Activated CD4-positive, alpha-beta memory T cell treated with anti-CD3 and anti-CD28 coated beads for 36 hours (primary cell): ENCODE measurements at regions not wholly inside any gene's neighbourhood (a gene's known extent, or its start where the extent isn't known, plus 50 kb on each side); places are given as distances from the start of the nearest gene placed in this dataset.
"Not testable (repeated sequence)": the region's sequence is repeated elsewhere in the genome, so short reads cannot be mapped to it uniquely, and the experiment has no call there.

ENCODE experiments used
- CTCF ChIA-PET: fragments of 350-600 bp; sonication (Branson Sonifier 250); formaldehyde crosslinking; loops from one replicate; lab custom pipeline; 2021; ENCODE audit warnings: antibody characterized with exemption, inconsistent platforms; lab: Charles Lee
- POLR2A ChIA-PET: fragments of 350-600 bp; sonication (Branson Sonifier 250); formaldehyde crosslinking; loops from one replicate; lab custom pipeline; 2021; ENCODE audit warnings: antibody characterized with exemption; lab: Charles Lee
- DNase-seq: peaks from one replicate; pipeline ENCODE4 v3.0.0-alpha.2; 2020
- H3K27ac Mint-ChIP-seq: one replicate; pipeline ENCODE4 v1.8.0; 2021; ENCODE audit warnings: mixed read lengths
- H3K27me3 Mint-ChIP-seq: one replicate; pipeline ENCODE4 v1.8.0; 2021; ENCODE audit warnings: mixed read lengths
- H3K36me3 Mint-ChIP-seq: one replicate; pipeline ENCODE4 v1.8.0; 2021; ENCODE audit warnings: mixed read lengths
- H3K4me1 Mint-ChIP-seq: one replicate; pipeline ENCODE4 v1.8.0; 2021; ENCODE audit warnings: low read depth, mixed read lengths
- H3K4me3 Mint-ChIP-seq: one replicate; pipeline ENCODE4 v1.8.0; 2021; ENCODE audit warnings: mild to moderate bottlenecking, mixed read lengths
- H3K9me3 Mint-ChIP-seq: one replicate; pipeline ENCODE4 v1.8.0; 2021; ENCODE audit warnings: mixed read lengths
- intact Hi-C: fragments of 100-400 bp; cut with micrococcal nuclease; formaldehyde crosslinking; loops from one replicate; pipeline ENCODE4 v1.15.1; 2023

DNA sequence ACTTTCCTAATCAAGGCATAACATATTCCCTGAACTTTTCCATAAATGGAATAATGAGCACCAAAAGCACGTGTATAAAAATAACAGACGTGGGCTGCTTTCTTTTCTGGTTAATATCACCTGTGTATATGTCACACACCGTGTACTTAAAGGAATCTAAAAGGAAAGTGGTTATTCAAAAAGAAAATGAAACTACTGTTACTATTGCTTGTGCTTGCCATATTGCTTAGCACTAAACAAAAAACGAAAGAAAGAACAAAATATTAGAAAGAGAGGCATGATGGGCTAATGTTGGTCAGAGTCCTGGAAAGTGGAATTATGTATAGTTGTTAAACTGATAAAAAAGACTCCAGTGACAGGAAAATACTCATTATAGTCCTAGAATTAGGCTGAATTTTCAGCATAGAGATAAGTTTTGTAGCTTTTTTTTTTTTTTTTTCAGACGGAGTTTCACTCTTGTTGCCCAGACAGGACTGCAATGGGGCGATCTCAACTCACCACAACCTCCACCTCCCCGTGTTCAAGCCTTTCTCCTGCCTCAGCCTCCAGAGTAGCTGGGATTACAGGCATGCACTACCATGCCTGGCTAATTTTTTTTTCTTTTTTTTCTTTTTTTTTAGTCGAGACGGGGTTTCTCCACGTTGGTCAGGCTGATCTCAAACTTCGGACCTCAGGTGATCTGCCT lies 123.2 kb downstream of the PABPC4L start:
- CTCF ChIA-PET = no interaction called here
- Mint-ChIP-seq H3K27me3 (no peaks in the 10 kb centered on the region), H3K9me3 (peaks cover 11% of the 10 kb centered on the region), H3K4me1 (no peaks in the 10 kb centered on the region), H3K36me3 (no peaks in the 10 kb centered on the region), H3K27ac (no peak overlapping the region), H3K4me3 (no peak overlapping the region)
- intact Hi-C loops = no loop called here
- no peak for DNase-seq
- POLR2A ChIA-PET = no interaction called here

DNA sequence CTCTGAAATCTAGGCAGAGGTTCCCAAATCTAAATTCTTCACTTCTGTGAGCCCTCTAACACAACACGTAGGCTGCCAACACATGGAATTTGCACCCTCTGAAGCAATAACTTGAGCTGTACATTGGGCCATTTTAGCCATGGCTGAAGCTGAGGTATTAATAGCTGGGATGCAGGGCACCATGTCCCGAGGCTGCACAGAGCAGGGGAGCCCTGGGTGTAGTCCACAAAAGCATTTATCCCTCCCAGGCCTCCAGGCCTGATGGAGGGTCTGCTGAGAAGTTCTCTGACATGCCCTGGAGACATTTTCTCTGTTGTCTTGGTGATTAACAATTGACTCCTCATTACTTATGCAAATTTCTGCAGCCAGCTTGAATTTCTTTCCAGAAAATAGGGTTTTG lies 127.9 kb downstream of the PABPC4L start:
- Mint-ChIP-seq H3K4me3 (no peak overlapping the region), H3K27ac (no peak overlapping the region), H3K36me3 (no peaks in the 10 kb centered on the region), H3K27me3 (no peaks in the 10 kb centered on the region), H3K9me3 (peaks cover 14% of the 10 kb centered on the region), H3K4me1 (no peaks in the 10 kb centered on the region)
- intact Hi-C loops = no loop called here
- CTCF ChIA-PET = no interaction called here
- POLR2A ChIA-PET = no interaction called here
- DNase-seq = no peak

DNA sequence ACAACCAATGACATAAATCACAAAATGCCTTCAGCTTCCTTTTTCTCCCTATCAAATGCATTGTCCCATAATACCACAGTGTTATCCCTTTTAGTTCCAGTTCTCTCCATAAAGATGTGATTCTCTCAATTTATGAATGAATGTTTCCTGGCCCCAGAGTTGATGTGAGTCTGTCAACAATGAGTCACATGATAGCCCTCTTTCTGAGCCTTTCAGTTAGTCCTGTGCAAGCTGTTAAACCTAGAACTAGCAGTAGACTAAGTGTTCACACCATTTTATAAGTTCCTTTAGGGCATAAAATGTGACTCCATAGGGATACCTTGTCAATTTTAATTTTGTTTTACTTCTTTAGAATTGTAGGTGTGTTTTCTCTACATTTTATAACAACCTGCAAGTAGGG lies 129.5 kb downstream of the PABPC4L start:
- DNase-seq = no peak
- Mint-ChIP-seq H3K4me1 (no peaks in the 10 kb centered on the region), H3K9me3 (peaks cover 21% of the 10 kb centered on the region), H3K36me3 (no peaks in the 10 kb centered on the region), H3K4me3 (no peak overlapping the region), H3K27ac (no peak overlapping the region), H3K27me3 (no peaks in the 10 kb centered on the region)
- POLR2A ChIA-PET = no interaction called here
- intact Hi-C loops = no loop called here
- CTCF ChIA-PET = no interaction called here

DNA sequence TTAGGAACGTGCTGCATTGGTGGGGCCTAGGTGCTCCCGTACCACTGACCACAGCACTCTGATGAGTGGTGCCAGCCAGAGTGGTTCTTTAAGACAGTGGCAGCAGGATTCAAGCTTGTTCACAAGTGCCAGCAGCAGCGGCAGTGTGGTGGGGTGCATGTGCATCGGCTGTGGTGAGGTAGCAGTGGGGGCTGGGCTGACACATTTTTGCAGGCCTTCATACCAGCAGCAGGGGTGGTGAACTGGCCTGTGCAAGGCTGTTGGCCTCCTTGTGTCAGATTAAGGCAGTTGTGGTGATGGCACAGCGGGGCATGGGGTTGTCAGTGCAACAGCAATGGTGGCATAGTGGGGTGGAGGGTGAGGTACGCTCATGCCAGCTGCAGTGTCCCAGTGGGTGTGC lies 131.4 kb downstream of the PABPC4L start:
- Mint-ChIP-seq H3K4me3 (no peak overlapping the region), H3K27me3 (no peaks in the 10 kb centered on the region), H3K27ac (no peak overlapping the region), H3K9me3 (peaks cover 25% of the 10 kb centered on the region), H3K4me1 (no peaks in the 10 kb centered on the region), H3K36me3 (no peaks in the 10 kb centered on the region)
- DNase-seq = no peak
- ChIA-PET CTCF (no interaction called here), POLR2A (no interaction called here)
- intact Hi-C loops = no loop called here

DNA sequence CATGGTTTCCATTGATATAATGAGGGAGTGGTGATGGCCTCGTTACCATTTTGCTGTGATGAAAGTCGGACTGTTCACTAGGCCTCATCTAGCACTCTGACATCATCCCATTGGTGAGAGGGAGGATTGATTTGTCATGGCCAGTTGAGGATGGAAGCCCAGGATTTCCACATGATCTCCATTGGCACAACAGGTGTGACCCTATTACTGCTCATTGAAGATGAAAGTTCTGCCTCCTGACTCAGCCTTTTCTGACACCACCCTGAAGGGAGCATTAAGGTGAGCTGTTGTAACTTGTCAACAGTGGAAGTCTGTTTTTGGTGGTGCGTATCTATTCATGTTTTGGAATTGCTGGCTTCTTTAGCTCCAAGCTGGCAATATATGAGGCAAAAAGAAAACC lies 144.2 kb downstream of the PABPC4L start:
- ChIA-PET POLR2A (no interaction called here), CTCF (no interaction called here)
- Mint-ChIP-seq H3K4me3 (no peak overlapping the region), H3K4me1 (no peaks in the 10 kb centered on the region), H3K9me3 (peaks cover 12% of the 10 kb centered on the region), H3K36me3 (no peaks in the 10 kb centered on the region), H3K27ac (no peak overlapping the region), H3K27me3 (no peaks in the 10 kb centered on the region)
- no peak for DNase-seq
- intact Hi-C loops = no loop called here

DNA sequence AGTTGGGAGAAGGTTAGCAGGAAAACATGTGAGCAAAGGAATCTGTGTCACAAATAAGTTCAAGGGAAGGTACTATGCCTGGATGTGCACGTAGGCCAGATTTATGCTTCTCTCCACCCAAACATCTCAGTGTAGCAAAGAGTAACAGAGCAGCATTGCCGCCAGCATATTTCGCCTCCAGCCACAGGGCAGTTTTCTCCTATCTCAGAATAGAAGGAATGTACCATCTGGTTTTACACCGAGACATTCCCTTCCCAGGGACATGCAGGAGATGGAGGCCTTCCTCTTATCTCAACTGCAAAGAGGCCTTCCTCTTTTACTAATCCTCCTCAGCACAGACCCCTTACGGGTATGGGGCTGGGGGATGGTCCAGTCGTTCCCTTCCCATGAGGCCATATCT lies 155.4 kb downstream of the PABPC4L start:
- H3K4me1 Mint-ChIP-seq, H3K27me3 Mint-ChIP-seq, POLR2A ChIA-PET, intact Hi-C loops, H3K27ac Mint-ChIP-seq, DNase-seq, CTCF ChIA-PET, H3K36me3 Mint-ChIP-seq, H3K9me3 Mint-ChIP-seq, H3K4me3 Mint-ChIP-seq: not testable (repeated sequence)

DNA sequence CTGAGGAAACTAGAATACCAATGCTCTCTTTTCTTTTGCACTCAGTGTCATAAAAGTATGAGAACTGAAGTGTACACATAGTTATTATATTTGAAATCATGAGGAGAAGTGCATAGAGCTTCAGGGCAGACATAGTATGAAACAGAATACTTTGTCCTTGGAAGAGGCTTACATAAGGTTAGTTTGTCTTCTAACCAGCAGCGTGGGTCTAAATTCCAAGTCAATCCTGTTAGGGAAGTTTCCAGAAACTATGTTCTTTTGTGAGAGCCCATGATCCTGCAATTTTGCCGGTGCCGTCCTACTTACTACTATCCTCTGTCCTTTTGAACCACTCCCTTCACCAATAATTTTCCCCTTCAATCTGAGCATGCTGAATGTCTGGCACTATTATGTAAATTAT lies 156.2 kb downstream of the PABPC4L start:
- no peaks in the 10 kb centered on the region for H3K4me1 Mint-ChIP-seq
- no peaks in the 10 kb centered on the region for H3K27me3 Mint-ChIP-seq
- DNase-seq = no peak
- intact Hi-C loops = no loop called here
- ChIA-PET CTCF (no interaction called here), POLR2A (no interaction called here)
- no peaks in the 10 kb centered on the region for H3K36me3 Mint-ChIP-seq
- H3K4me3 Mint-ChIP-seq = no peak overlapping the region
- H3K9me3 Mint-ChIP-seq = peaks cover 8% of the 10 kb centered on the region
- H3K27ac Mint-ChIP-seq = no peak overlapping the region

DNA sequence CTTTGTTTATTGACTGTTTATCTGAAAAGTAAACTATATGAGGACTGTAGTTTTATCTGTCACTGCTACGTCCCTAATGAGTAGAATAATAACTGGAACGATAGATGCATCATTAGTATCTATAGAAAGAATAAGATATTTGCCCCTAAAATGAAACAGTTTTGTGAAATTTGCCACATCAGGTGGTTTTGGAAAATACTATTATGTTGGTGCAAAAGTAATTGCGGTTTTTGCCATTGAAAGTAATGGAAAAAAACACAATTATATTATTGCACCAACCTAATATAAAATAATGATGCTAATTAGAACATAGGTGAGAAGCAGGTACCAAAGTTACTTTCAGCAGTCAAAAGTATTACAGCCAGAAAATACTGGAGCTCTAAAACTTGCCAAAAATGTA lies 158.3 kb downstream of the PABPC4L start:
- ChIA-PET CTCF (no interaction called here), POLR2A (no interaction called here)
- Mint-ChIP-seq H3K9me3 (peaks cover 18% of the 10 kb centered on the region), H3K4me3 (no peak overlapping the region), H3K27me3 (no peaks in the 10 kb centered on the region), H3K4me1 (no peaks in the 10 kb centered on the region), H3K36me3 (no peaks in the 10 kb centered on the region), H3K27ac (no peak overlapping the region)
- intact Hi-C loops = no loop called here
- DNase-seq = no peak

DNA sequence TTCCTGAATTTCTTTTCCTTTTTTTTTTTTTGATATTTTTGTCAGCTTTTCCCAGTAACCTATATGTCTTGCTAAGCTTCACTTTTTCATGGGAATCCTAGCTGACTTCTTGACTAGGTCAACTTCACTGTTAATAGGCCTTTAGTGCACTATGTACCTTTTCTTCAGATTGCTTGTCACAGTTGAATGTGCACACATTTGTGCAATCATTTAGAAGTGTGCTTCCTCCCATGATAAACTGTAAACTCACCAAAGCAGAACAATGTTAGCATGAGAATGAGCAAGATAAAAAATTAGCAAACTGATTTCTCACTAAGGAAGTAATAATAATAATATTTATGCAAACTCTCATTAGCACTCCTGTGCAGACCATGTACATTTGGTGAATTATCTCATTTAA lies 173.2 kb downstream of the PABPC4L start:
- H3K9me3 Mint-ChIP-seq = peaks cover 2% of the 10 kb centered on the region
- H3K27ac Mint-ChIP-seq = no peak overlapping the region
- no peak for DNase-seq
- H3K4me3 Mint-ChIP-seq = no peak overlapping the region
- no peaks in the 10 kb centered on the region for H3K27me3 Mint-ChIP-seq
- POLR2A ChIA-PET = no interaction called here
- H3K4me1 Mint-ChIP-seq = no peaks in the 10 kb centered on the region
- CTCF ChIA-PET = no interaction called here
- H3K36me3 Mint-ChIP-seq = no peaks in the 10 kb centered on the region
- intact Hi-C loops = no loop called here

DNA sequence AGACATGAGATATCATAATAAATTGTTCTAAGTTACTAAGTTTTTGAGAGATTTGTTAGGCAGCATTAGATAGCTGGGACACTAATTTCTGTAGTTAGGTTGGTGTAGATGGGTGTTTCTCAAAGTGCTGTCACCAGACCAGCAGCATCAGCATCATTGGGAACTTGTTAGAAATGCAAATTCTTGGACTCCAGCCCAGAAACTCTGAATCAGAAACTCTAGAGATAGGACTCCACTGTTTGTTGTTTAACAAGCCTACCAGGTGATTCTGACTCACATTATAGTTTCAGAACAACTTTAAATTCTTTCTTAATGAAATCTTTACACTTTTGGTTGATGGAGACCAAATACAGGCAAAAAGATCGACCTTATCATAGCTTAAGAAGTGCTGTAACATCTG lies 173.7 kb downstream of the PABPC4L start:
- Mint-ChIP-seq H3K9me3 (peaks cover 2% of the 10 kb centered on the region), H3K4me3 (no peak overlapping the region), H3K27me3 (no peaks in the 10 kb centered on the region), H3K27ac (no peak overlapping the region), H3K4me1 (no peaks in the 10 kb centered on the region), H3K36me3 (no peaks in the 10 kb centered on the region)
- POLR2A ChIA-PET = no interaction called here
- intact Hi-C loops = no loop called here
- no peak for DNase-seq
- CTCF ChIA-PET = no interaction called here

DNA sequence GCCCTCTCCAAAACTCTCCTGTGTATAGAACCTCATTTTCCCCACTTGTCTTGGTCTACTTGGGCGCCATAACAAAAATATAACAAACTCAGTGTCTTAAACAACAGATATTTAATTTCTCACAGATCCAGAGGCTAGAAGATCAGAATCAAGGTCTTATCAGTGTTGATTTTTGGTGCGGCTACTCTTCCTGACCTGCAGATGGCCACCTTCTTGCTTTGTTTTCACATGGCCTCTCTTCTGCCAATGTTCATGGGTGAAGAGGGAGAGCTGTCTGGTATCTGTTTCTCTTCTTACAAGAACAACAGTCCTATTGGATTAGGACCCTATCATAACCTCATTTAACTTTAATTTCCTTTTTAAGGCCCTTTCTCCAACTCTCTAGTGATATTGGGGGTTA lies 177.3 kb downstream of the PABPC4L start:
- H3K9me3 Mint-ChIP-seq = peaks cover 2% of the 10 kb centered on the region
- POLR2A ChIA-PET = no interaction called here

DNA sequence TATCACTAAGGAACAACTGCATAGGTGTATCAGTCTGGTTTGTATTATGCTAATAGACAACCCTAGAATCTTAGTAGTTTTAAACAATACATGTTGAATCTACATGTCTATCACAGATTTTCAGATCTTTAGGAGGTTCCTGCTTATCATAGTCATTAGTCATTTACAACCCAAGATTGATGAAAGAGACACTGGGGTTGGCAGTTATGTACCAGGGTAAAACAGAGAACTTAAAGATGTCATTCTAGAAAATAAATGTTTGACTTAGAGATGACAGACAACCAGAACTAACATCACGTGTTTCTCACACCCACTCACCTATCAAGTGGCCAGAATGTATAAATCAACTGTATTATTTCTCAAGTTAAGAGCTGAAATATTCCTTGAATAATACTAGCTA lies 181.9 kb downstream of the PABPC4L start:
- CTCF ChIA-PET = no interaction called here
- DNase-seq = no peak
- H3K4me1 Mint-ChIP-seq = no peaks in the 10 kb centered on the region
- no peaks in the 10 kb centered on the region for H3K27me3 Mint-ChIP-seq
- H3K9me3 Mint-ChIP-seq = peaks cover 2% of the 10 kb centered on the region
- H3K36me3 Mint-ChIP-seq = no peaks in the 10 kb centered on the region
- no peak overlapping the region for H3K27ac Mint-ChIP-seq
- POLR2A ChIA-PET = no interaction called here
- intact Hi-C loops = no loop called here
- no peak overlapping the region for H3K4me3 Mint-ChIP-seq

More for the DNA sequence above, 177.3 kb downstream of the PABPC4L start:
- CTCF ChIA-PET = no interaction called here
- intact Hi-C loops = no loop called here
- no peak overlapping the region for H3K27ac Mint-ChIP-seq
- no peak overlapping the region for H3K4me3 Mint-ChIP-seq
- no peaks in the 10 kb centered on the region for H3K4me1 Mint-ChIP-seq
- DNase-seq = no peak
- no peaks in the 10 kb centered on the region for H3K36me3 Mint-ChIP-seq
- H3K27me3 Mint-ChIP-seq = no peaks in the 10 kb centered on the region

DNA sequence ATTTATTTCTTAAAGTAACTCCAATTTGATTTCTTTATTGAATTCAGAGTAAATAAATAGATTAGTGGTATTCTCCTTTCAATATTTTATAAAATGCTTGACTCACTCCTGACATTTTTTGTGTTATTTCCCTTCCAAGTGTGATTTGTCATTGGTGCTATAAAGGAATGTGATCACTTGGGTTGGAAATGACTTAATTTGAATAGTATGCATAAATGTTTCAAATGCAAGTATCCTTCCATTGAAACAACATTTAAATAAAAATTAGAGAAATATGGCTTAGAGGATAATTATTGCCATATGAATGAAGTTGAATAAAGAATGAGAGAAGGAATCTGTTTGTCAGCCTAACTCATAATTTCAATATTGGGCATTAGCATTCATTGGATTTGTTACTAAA lies 182.7 kb downstream of the PABPC4L start:
- DNase-seq = no peak
- intact Hi-C loops = no loop called here
- Mint-ChIP-seq H3K27me3 (no peaks in the 10 kb centered on the region), H3K4me1 (no peaks in the 10 kb centered on the region), H3K4me3 (no peak overlapping the region), H3K36me3 (no peaks in the 10 kb centered on the region), H3K9me3 (peaks cover 5% of the 10 kb centered on the region), H3K27ac (no peak overlapping the region)
- CTCF ChIA-PET = no interaction called here
- POLR2A ChIA-PET = no interaction called here
